Stimulated activated CD8-positive, alpha-beta memory T cell treated with anti-CD3 and anti-CD28 coated beads, Interleukin-4, amount 100 ng/mL, for 1 hour (primary cell): ENCODE measurements at regions not wholly inside any gene's neighbourhood (a gene's known extent, or its start where the extent isn't known, plus 50 kb on each side); places are given as distances from the start of the nearest gene placed in this dataset.

Experiments
- DNase-seq, 2 donors: peaks; one replicate each; pipeline ENCODE4 v3.0.0-alpha.2; 2020; ENCODE audit warnings: low read depth in 2 of 2, low spot score in 1 of 2

DNA sequence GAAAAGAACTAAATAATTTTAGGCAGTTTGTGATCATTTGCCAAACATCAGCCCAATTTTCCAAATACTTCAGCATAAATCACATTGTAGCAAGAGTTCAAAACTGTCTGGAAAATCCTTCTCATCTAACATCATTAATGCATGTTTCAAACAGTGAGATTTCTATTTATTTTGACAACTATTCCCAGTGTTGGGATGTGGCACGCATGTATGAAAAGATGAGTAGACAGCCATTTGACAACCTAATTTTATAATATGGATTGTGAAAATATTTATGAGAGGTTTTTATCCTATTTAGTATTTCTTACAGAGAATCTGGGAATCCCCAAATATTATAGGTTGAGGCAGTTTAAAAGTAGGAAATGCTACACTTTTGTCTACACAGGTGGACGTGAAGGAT is 357.6 kb upstream of the ARID1B start:
- DNase-seq = no peak

- DNase-seq = no peak
These were observed 358.9 kb upstream of the ARID1B start for GRCh38 chr6:156418253-156418652.

- no peak for DNase-seq
These were observed 360.8 kb upstream of the ARID1B start for GRCh38 chr6:156416391-156416790.

DNA sequence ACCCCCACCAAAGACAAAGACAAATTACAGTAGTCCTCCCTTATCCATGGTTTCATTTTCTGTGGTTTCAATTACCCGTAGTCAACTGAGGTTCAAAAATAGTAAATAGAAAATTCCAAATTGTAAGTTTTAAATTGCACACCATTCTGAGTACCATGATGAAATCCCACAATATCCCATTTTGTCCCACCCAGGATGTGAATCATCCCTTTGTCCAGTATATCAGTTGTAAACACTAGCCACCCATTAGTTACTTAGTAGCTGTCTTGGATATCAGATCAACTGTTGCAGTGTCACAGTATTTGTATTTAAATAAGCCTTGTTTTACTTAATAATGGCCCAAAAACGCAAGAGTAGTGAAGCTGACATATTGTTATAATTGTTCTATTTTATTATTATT is 364.0 kb upstream of the ARID1B start:
- DNase-seq = no peak

DNA sequence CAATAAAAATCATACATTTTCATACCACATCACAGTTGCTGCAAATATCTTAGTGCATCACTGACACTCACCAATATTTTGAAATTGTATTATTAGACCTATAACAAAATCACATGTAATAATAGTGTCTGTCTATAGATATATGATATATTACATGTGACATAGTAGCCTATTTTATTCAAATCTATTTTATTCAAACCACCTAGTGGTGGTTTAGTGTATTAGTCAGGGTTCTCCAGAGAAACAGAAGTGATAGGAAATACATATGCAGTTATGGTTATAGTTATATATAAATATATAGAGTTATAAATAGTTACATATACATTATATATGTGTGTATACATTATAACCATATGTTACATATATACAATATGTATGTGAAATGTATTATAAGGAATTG is 366.5 kb upstream of the ARID1B start:
- DNase-seq = no peak

- no peak for DNase-seq
These were observed 368.5 kb upstream of the ARID1B start for GRCh38 chr6:156408655-156409054.

DNA sequence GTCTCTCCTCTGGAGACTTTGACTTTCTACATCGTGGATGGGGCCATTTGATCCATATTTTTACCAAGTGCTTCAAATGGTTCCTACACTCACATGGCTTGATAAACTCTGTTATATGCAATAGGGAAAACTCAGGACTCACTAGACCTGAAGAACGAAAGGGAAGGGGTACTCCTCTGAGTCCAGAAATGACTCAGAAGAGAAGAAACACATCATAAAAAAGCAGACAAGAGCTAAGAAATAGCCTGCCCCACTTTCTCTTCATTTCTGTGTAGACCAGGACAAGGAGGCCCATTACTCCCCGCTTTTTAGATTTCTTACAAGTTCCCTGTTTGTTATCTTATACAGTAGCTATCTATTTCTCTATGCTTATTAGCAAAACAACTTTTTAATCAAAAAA is 369.8 kb upstream of the ARID1B start:
- DNase-seq = no peak

- no peak for DNase-seq
These were observed 370.5 kb upstream of the ARID1B start for GRCh38 chr6:156406688-156407087.

DNA sequence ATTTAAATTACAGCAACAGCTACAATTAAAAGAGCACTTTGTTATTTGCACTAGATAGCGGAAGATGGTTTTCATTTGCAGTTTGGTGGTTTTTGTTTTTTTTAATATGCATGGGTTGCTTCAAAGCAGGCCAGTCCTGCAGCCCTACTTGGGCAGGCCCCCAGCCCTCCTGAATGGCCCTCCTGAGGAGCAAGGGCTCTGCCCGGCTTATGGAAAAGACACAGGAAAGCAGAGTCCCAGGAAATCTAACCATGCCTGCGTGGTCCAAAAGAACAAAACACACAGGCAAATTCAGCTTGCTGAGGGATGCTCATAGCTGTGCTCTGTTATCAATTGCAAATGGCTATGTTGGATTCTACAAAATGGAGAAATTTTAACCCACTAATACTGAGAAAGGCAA is 371.1 kb upstream of the ARID1B start:
- DNase-seq = no peak

- no peak for DNase-seq
These were observed 374.6 kb upstream of the ARID1B start for GRCh38 chr6:156402628-156403027.

DNA sequence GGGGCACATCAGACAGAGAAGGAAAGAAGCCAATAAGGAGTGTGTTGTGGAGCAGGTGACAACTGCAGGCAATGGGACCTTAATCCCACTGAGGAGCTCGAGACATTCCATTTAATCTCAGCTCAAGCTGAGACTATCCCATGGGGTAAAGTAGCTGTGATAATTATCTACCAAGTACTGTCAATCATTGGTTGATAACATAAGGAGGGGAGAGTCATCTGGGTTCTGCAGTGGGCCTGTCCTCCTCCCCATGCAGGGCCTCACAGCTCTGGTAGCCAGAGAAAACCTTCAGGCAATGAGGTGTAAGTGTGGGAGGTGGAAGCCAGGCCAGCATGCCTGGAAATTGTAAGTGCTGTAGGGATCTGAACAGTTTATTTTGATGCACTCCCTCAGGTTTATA is 375.0 kb upstream of the ARID1B start:
- no peak for DNase-seq

DNA sequence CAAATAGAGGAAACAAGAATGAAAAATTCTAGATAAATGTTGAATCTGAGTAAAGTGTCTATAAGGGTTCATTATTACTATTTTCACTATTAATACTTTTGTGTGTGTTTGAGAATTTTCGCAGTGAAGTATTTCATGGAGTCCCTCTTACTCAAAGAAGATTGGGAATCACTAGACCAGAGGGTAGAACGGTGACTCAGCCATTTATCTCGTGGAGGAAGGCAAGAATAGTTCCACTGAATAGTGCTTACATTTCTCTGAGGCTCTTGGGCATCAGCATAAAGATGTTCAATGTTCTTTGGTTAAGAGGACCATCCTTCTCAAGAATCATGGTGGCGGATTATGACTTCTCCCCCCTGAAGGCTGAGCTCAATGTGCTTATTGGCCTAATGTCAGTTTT is 376.7 kb upstream of the ARID1B start:
- no peak for DNase-seq

DNA sequence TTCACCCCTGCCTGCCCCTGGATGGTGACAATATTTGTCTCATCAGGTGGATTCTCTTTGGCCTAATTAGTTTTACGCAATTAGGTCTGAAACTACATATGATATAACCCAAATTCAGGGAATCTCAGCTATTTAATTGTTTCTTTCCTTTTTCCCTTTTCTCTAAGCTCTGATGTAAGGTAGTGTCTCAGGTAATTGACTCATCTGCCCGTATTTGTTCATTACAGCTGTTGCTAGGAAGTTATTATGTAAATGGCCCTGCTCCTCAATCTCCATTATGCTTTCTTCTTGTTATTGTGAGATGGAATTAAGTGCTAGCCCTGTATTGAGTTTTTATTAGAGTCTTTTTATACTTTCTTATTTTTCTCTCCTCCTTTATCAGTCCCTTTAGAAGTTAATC is 378.2 kb upstream of the ARID1B start:
- no peak for DNase-seq

- DNase-seq = no peak
These were observed 378.8 kb upstream of the ARID1B start for GRCh38 chr6:156398371-156398770.

DNA sequence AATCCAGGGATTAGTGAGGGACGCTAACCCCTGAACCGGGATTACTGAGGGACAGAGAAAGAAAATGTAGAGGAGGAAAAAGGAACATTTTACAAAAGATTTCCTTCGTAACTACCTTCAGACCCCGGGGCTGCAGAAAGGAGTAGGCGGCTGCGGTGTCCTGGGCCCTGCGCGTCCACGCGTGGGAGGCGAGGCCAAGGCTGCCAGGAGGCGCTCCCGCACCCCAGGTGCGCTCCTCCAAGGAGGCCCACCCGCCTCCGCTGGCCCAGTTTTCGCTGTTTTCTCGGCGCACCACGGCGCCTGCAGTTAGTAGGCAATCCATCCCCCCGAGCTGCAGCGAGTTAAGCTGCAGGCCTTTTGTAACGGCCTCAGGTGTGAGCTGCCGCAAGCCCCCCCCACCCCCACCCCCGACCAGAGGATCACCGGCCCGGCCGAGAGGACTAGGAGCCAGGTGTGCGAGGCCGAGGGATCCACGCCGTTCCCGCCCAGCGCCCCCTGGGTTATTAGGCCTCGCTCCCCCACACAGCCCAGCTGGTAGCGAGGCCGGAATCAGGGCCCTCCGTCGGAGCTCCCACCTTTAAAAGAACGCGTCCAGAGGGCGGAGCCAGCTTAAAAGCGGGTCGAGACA is 380.3 kb upstream of the ARID1B start:
- DNase-seq = no peak

DNA sequence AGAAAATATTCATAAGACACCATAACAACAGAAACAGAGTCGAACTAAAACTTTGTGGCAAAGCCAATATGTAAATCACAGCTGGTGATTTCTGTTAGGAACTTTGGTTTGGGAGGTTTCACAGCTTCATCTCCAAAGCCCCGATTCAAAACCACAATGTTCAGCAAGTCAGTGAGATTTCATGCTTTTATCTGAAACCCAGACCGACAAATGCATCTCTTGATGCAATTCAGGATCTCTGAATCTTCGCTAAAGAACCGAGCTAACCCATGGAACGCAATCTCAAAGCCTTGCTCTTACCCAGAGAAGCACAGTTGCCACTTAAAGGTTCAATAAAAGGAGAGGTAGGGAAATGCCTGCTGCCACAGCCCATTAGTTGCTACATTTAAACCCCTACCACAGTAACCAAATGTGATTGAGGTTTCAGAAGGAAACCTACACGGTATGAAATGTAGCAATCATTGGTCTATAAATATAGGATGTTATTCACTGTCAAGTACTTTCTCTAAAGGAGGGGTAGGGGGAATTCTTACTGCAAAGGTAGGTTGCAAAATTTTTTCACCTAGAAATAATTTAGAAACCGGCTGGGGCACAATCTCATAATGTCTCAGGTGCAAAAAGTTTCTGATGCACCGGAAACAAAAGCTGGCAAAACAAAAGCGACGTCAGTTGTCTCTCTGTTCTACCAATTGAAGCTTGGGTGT is 381.0 kb upstream of the ARID1B start:
- no peak for DNase-seq

DNA sequence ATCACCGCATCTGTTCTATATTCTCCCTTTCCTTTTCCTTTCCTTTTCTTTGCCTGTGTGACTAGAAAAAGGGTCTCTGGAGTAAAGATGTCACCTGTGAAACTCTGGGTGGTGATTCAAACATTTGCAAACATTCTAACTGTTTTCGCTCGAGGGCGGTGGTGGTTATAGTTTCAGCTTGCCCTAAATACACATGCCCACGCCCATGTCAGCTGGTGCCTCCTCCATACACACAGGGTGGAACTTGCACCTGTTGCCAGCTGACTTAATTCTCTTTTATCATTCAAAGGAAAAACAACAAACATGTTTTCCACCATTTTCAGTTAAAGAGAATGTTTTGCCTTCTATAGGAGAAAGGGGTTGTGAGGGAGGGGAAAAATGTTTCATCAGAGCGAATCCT is 381.9 kb upstream of the ARID1B start:
- DNase-seq = no peak

- no peak for DNase-seq
These were observed 384.5 kb upstream of the ARID1B start for GRCh38 chr6:156392648-156393047.

DNA sequence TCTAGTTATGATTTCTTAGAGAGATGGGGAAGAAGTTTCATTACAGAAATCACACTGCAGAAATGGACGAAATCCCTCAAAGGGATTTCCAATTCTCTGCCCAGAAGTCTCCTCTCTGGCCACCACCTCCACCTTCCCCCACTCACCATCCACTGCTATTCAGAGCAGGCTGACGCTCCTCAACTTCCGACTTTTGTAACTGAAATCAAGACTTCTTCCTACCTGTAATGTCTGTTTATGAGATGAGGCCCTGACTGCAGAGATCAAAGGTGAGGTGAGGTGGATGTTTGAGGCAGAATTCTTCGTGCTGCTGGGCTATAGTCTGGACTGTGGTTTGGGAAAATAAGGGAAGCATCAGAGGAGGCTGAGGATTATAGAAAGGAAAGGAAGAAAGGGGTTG is 385.2 kb upstream of the ARID1B start:
- DNase-seq = no peak

- no peak for DNase-seq
These were observed 386.0 kb upstream of the ARID1B start for GRCh38 chr6:156391061-156391672.

DNA sequence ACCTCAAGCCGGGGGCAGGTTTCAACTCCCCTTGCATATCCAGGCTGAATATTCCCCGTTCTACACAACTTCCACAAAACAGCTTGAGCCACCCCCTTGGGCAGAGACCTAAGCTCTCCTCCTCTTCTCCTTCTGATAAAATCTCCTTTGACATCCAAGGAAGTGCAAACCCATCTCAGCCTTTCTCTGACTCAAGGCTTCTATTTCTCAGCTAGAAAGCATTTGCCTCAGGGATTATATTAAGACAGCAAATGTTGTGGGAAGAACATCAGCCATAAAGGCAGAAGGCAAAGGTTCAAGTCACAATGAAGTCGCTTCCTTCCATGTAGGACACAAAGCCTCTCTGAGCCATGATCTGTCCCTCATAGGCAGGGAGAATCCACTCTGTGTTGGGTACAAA is 386.6 kb upstream of the ARID1B start:
- no peak for DNase-seq

- no peak for DNase-seq
These were observed 387.9 kb upstream of the ARID1B start for GRCh38 chr6:156389296-156389695.

- DNase-seq = no peak
These were observed 389.7 kb upstream of the ARID1B start for GRCh38 chr6:156387472-156387871.
